GM19238 (cell line): ENCODE measurements at regions not wholly inside any gene's neighbourhood (a gene's known extent, or its start where the extent isn't known, plus 50 kb on each side); places are given as distances from the start of the nearest gene placed in this dataset.
"Not testable (repeated sequence)": the region's sequence is repeated elsewhere in the genome, so short reads cannot be mapped to it uniquely, and the experiment has no call there.

ENCODE experiments used
- DNase-seq: peaks from one replicate; pipeline ENCODE4 v3.0.0; 2011; ENCODE audit warnings: low spot score; ENCODE audit not compliant: insufficient read length

- no peak for DNase-seq
These were observed 93.2 kb upstream of the XPO1 start for GRCh38 chr2:61631321-61631720.

GRCh38 chr2:61626827-61627226 is 88.7 kb upstream of the XPO1 start:
- DNase-seq, result no peak

- no peak for DNase-seq
These were observed 85.6 kb upstream of the XPO1 start for GRCh38 chr2:61623747-61624146.

- DNase-seq, result no peak
These were observed 82.3 kb upstream of the XPO1 start for GRCh38 chr2:61620244-61621159.

- DNase-seq, result no peak
These were observed 81.4 kb upstream of the XPO1 start for GRCh38 chr2:61619561-61619960.

- DNase-seq, result no peak
These were observed 79.5 kb upstream of the XPO1 start for GRCh38 chr2:61617610-61618009.

- no peak for DNase-seq
These were observed 67.1 kb upstream of the XPO1 start for GRCh38 chr2:61605245-61605644.

- DNase-seq, result no peak
These were observed 66.3 kb upstream of the XPO1 start for GRCh38 chr2:61604433-61604832.

- DNase-seq, result not testable (repeated sequence)
These were observed 60.5 kb upstream of the XPO1 start for GRCh38 chr2:61598515-61599156.

GRCh38 chr2:61597300-61598289 is 59.4 kb upstream of the XPO1 start:
- DNase-seq, result no peak

GRCh38 chr2:61594201-61594600 is 56.0 kb upstream of the XPO1 start:
- not testable (repeated sequence) for DNase-seq

GRCh38 chr2:61593648-61594047 is 55.5 kb upstream of the XPO1 start:
- not testable (repeated sequence) for DNase-seq

GRCh38 chr2:61590214-61590613 is 52.1 kb upstream of the XPO1 start:
- no peak for DNase-seq

- no peak for DNase-seq
These were observed 50.4 kb upstream of the XPO1 start for GRCh38 chr2:61588566-61588965.
